ENCODE measurements at regions not wholly inside any gene's neighbourhood (a gene's known extent, or its start where the extent isn't known, plus 50 kb on each side); places are given as distances from the start of the nearest gene placed in this dataset.

DNA sequence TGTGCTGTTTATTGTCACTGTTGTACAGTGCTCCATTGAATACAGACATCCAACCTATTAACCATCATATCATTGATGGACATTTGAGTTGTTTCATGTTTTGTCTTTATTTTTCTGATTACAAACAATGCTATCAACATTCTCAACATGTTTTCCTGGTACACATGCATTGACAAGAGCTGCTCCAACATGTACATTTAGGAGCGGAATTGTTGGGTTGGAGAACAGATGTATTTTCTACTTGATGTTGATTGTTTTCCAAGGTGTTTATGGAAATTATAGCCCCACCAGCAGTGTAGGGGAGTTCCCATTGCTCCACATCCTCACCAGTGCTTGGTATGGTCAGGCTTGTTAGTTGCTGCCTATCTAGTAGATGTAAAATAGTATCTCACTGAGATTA lies 204.1 kb upstream of the CLINT1 start:
- ChIA-PET POLR2A (no interaction called here), CTCF (interaction anchor here (1.3 to 8.1 kb wide), 3 partner anchors 9 to 13 kb away, joined by 6 to 72 read pairs (median 7); no protein-coding TSS in a partner anchor)
- no peak for TF ChIP-seq CTCF (IDR thresholded peaks at IDR 0.05; ENCODE audit: insufficient read depth, low read length, missing control alignments)
- no peak for DNase-seq (ENCODE audit: low read depth, low spot score)
- no peak overlapping the region for H3K4me3 ChIP-seq (ENCODE audit: low read depth, low read length)

DNA sequence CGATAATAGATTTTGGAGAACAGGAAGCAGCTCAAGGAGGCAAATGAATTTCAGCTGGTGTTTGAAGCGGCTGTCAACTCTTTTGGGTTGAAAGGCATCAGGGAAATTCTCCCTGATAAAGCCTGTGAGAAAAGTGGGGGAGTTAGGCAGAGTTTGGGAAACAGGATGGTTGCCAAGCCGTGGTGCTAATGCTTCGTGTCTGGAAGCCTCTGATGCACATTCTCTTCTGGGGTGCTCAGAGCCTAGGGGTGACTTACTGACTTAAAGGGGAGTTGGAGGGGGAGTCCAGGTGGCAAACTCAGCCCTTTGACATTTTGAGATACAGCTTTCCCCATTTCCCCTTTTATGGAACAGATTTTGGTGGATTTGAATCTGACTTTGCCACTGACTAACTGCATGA lies 202.5 kb upstream of the CLINT1 start:
- POLR2A ChIA-PET, result no interaction called here
- no peak for DNase-seq (ENCODE audit: low read depth, low spot score)
- CTCF ChIA-PET, result interaction anchor here (8.1 kb wide), 1 partner anchor 14 kb away, joined by 72 read pairs; no protein-coding TSS in a partner anchor
- TF ChIP-seq CTCF (IDR thresholded peaks at IDR 0.05; ENCODE audit: insufficient read depth, low read length, missing control alignments), result no peak
- no peak overlapping the region for H3K4me3 ChIP-seq (ENCODE audit: low read depth, low read length)

DNA sequence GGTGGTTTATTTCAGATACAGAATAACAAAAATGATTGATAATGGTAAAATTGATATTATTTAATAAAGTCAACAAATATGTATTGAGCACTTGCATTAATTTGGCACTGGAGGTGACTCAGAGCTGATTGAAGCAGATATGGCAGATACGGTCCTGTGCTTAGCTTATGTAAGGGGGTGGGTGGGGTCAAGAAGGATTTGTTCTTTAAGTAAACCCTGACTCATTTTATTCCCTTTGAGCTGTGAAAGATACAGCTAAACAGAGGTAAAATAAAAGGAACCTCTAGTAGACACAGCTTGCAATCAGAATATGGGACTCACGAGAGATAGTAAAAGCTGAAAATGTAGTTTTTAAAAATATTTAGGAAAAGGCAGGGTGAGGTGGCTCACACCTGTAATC lies 201.3 kb upstream of the CLINT1 start:
- ChIA-PET POLR2A (no interaction called here), CTCF (interaction anchor here (0.7 to 8.1 kb wide), 3 partner anchors 13 to 298 kb away, joined by 3 to 72 read pairs (median 4); no protein-coding TSS in a partner anchor)
- no peak overlapping the region for H3K4me3 ChIP-seq (ENCODE audit: low read depth, low read length)
- DNase-seq (ENCODE audit: low read depth, low spot score), result no peak
- TF ChIP-seq CTCF (IDR thresholded peaks at IDR 0.05; ENCODE audit: insufficient read depth, low read length, missing control alignments), result no peak

DNA sequence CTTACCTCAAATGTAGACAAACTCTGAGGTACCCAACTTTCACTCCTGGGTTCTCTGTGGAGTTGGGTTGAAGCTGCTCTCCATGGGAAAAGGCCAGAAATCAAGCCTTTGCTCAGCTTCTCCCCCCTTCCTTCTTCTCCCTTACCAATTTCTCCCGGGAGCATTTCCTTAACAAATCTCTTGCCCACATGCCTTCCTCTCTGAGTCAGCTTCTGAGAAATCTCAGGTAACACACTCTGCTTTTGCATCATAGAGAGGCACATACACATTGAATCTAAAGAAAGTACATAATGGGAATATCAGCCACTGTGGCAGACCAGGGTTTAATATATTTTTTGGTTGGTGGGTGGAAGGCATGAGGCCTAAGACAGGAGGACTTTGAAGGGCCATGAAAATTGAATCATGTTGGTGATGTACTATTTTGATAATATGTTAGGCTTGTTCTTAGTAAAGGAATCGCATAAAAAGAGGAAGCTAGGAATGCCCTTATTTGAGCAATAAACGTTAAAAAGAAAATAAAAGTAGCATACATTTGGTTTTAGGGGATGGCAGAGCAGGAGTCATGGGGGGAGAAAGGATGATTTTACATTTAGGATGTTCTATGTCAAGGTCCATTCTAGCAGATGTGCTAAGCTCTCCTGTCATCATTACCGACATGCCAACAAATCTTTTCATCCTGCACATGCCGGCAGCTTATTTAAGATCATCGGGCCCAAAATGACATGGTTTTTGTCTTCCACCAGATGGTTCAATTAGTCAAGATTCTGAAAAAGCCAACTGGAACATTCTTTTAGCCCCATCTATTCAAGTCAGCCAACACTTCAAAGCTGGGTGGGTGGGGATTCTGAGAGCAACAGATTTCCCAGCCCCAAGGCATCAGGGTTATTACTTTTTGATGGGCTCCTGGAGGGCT lies 199.5 kb upstream of the CLINT1 start:
- TF ChIP-seq CTCF (IDR thresholded peaks at IDR 0.05; ENCODE audit: insufficient read depth, low read length, missing control alignments), result no peak
- ChIA-PET POLR2A (no interaction called here), CTCF (interaction anchor here (1.6 to 8.1 kb wide), 2 partner anchors 17 to 241 kb away, joined by 3 to 72 read pairs; no protein-coding TSS in a partner anchor)
- DNase-seq (ENCODE audit: low read depth, low spot score), result no peak
- no peak overlapping the region for H3K4me3 ChIP-seq (ENCODE audit: low read depth, low read length)

GRCh38 chr5:158056130-158056825 lies 197.3 kb upstream of the CLINT1 start:
- DNase-seq (ENCODE audit: low read depth, low spot score), result no peak
- ChIA-PET CTCF (interaction anchor here (1.1 to 8.1 kb wide), 5 partner anchors 19 to 295 kb away, joined by 3 to 72 read pairs (median 3); no protein-coding TSS in a partner anchor), POLR2A (no interaction called here)
- TF ChIP-seq CTCF (IDR thresholded peaks at IDR 0.05; ENCODE audit: insufficient read depth, low read length, missing control alignments), result no peak
- no peak overlapping the region for H3K4me3 ChIP-seq (ENCODE audit: low read depth, low read length)

DNA sequence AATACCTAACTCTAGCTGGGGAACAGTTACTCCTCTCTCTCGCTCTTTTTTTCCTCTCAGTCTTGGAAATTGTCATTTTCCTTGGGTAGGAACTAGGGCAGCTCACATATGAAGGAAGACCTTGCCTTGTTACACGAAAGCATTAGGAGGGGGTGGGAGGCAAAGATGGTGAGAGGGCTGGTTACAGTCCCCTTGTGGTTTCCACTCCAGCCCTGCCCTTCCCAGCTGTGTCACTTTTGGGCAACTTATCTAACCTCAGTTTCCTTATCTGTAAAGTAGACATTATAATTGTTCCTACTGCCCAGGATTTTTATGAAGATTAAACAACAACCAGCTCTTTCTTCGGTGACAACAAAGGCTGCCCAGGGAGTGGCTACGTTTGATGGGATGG lies 196.2 kb upstream of the CLINT1 start:
- CTCF ChIA-PET, result interaction anchor here (1.0 to 1.8 kb wide), 4 partner anchors 20 to 1078 kb away, joined by 3 to 11 read pairs (median 3); no protein-coding TSS in a partner anchor
- H3K4me3 ChIP-seq (ENCODE audit: low read depth, low read length), result no peak overlapping the region
- POLR2A ChIA-PET, result no interaction called here
- TF ChIP-seq CTCF (IDR thresholded peaks at IDR 0.05; ENCODE audit: insufficient read depth, low read length, missing control alignments), result no peak
- no peak for DNase-seq (ENCODE audit: low read depth, low spot score)
